MCF 10A (cell line): ENCODE measurements at regions not wholly inside any gene's neighbourhood (a gene's known extent, or its start where the extent isn't known, plus 50 kb on each side); places are given as distances from the start of the nearest gene placed in this dataset.

ENCODE experiments used
- BruUV-seq: library from RNA; stranded (reverse); fragments of 400-500 nt; replicated peaks from 2 replicates; lab custom pipeline; 2021; lab: Mats Ljungman, UMichigan
- CTCF ChIA-PET: fragments of 300-600 bp; sonication (Branson Sonifier 250); formaldehyde crosslinking; extraction: SDS; loops from one replicate; lab custom pipeline; 2021; ENCODE audit warnings: antibody characterized with exemption, inconsistent platforms; lab: Yijun Ruan, JAX
- POLR2A ChIA-PET: fragments of 300-600, 350-650 bp; sonication (Branson Sonifier 250); formaldehyde crosslinking; extraction: SDS; loops from one replicate; lab custom pipeline; 2020; ENCODE audit warnings: antibody characterized with exemption, inconsistent platforms; lab: Yijun Ruan, JAX
- DNase-seq: peaks from one replicate; pipeline ENCODE4 v3.0.0-alpha.2; 2018; ENCODE audit not compliant: unreplicated experiment
- H3K27ac Mint-ChIP-seq: one replicate; pipeline ENCODE4 v1.8.0; 2022; ENCODE audit warnings: mild to moderate bottlenecking, low read depth, mixed read lengths; ENCODE audit not compliant: unreplicated experiment
- H3K27me3 Mint-ChIP-seq: one replicate; pipeline ENCODE4 v1.8.0; 2022; ENCODE audit warnings: mixed read lengths; ENCODE audit not compliant: insufficient read depth, unreplicated experiment
- H3K36me3 Mint-ChIP-seq: one replicate; pipeline ENCODE4 v1.8.0; 2022; ENCODE audit warnings: mild to moderate bottlenecking, moderate library complexity, mixed read lengths; ENCODE audit not compliant: insufficient read depth, unreplicated experiment
- H3K4me1 Mint-ChIP-seq: one replicate; pipeline ENCODE4 v1.8.0; 2022; ENCODE audit warnings: mixed read lengths; ENCODE audit not compliant: insufficient read depth, unreplicated experiment
- H3K4me3 Mint-ChIP-seq: one replicate; pipeline ENCODE4 v1.8.0; 2022; ENCODE audit warnings: mild to moderate bottlenecking, moderate library complexity, mixed read lengths; ENCODE audit not compliant: unreplicated experiment
- H3K9me3 Mint-ChIP-seq: one replicate; pipeline ENCODE4 v1.8.0; 2022; ENCODE audit warnings: mixed read lengths; ENCODE audit not compliant: unreplicated experiment
- intact Hi-C: fragments of 100-400 bp; cut with micrococcal nuclease; formaldehyde crosslinking; loops from 2 replicates; pipeline ENCODE4 v1.14.1; 2022
- TF ChIP-seq, protein P1 (sequence below): fragments of 200-600 bp; IDR thresholded peaks from one replicate; pipeline ENCODE4 v1.8.0; 2022; ENCODE audit warnings: antibody characterized with exemption, mild to moderate bottlenecking; ENCODE audit not compliant: unreplicated experiment

DNA sequence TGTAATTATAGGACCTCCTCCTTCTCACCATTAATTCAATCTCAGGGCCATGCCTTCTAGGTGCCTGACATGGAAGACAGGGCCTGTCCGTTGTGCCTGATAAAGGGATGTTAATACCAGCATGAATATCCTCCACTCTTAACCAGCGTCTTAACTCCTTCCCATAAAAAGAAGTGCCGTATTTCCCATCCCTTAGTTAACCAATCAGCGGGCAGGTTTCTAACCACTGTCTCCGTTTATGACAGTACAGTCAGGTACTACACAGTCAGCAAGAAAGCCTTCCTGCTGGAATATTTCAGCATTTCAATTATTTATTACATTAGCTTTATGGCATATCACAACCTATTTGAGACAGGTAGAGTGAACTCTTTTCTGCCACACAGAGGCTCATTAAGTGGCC is 308.6 kb upstream of the FZD8 start:
- Mint-ChIP-seq H3K9me3 (no peaks in the 10 kb centered on the region), H3K36me3 (no peaks in the 10 kb centered on the region), H3K27me3 (no peaks in the 10 kb centered on the region), H3K27ac (no peak overlapping the region), H3K4me1 (peaks cover 5% of the 10 kb centered on the region), H3K4me3 (no peak overlapping the region)
- intact Hi-C loops: no loop called here
- ChIA-PET CTCF (interaction anchor here (0.6 kb wide), 1 partner anchor 11 kb away, joined by 3 read pairs; no protein-coding TSS in a partner anchor), POLR2A (no interaction called here)
- no peak for DNase-seq
- TF ChIP-seq, protein P1, sequence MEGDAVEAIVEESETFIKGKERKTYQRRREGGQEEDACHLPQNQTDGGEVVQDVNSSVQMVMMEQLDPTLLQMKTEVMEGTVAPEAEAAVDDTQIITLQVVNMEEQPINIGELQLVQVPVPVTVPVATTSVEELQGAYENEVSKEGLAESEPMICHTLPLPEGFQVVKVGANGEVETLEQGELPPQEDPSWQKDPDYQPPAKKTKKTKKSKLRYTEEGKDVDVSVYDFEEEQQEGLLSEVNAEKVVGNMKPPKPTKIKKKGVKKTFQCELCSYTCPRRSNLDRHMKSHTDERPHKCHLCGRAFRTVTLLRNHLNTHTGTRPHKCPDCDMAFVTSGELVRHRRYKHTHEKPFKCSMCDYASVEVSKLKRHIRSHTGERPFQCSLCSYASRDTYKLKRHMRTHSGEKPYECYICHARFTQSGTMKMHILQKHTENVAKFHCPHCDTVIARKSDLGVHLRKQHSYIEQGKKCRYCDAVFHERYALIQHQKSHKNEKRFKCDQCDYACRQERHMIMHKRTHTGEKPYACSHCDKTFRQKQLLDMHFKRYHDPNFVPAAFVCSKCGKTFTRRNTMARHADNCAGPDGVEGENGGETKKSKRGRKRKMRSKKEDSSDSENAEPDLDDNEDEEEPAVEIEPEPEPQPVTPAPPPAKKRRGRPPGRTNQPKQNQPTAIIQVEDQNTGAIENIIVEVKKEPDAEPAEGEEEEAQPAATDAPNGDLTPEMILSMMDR: no peak
- BruUV-seq: no TSS peak

DNA sequence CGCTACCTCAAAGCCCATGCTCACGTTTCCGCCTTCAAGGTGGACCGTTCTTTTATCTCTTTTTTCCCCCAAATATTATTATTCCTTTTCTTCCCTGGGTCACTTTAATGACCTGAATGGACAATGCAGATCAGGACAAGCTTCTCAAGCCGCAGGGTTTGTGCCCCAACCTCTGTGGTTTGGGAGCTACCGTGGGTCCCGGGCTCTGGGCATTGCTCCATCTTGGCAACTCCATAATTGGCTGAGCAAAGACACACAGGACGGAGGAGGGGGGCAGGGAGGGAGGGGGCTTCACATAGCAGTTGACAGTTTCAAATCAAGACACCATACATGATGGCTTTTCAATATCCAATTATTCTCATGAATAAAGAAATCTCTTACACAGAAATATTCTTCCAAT is 308.1 kb upstream of the FZD8 start:
- POLR2A ChIA-PET: no interaction called here

DNA sequence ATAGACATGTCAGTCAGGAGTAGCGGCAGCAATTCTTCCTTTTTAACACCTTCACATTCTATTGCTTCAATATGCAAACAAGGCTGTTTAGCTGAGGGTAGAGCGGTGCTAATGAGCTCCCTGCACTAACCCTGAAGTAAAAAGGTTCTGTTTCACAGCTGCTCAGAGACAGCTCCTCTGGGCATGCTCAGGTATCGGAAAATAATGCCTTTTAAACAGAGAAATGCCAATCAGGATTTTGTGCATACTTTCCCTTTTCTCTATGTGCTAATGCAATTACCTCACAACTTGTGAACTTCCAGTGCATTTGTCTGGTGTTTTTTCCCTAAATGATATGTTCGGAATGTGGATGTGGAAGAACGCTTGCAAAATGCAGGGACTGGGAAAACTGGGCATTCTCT is 307.7 kb upstream of the FZD8 start:
- H3K4me3 Mint-ChIP-seq: no peak overlapping the region
- intact Hi-C loops: no loop called here
- no peaks in the 10 kb centered on the region for H3K9me3 Mint-ChIP-seq
- DNase-seq: no peak
- H3K36me3 Mint-ChIP-seq: no peaks in the 10 kb centered on the region
- POLR2A ChIA-PET: no interaction called here
- CTCF ChIA-PET: interaction anchor here (0.6 kb wide), 1 partner anchor 10 kb away, joined by 3 read pairs; no protein-coding TSS in a partner anchor
- H3K27me3 Mint-ChIP-seq: no peaks in the 10 kb centered on the region
- H3K27ac Mint-ChIP-seq: no peak overlapping the region
- no TSS peak for BruUV-seq
- TF ChIP-seq, protein P1: no peak
- peaks cover 5% of the 10 kb centered on the region for H3K4me1 Mint-ChIP-seq

More for the DNA sequence above, 308.1 kb upstream of the FZD8 start:
- Mint-ChIP-seq H3K4me3 (no peak overlapping the region), H3K4me1 (peaks cover 5% of the 10 kb centered on the region), H3K27me3 (no peaks in the 10 kb centered on the region), H3K27ac (no peak overlapping the region), H3K9me3 (no peaks in the 10 kb centered on the region), H3K36me3 (no peaks in the 10 kb centered on the region)
- intact Hi-C loops: no loop called here
- CTCF ChIA-PET: interaction anchor here (0.6 kb wide), 1 partner anchor 10 kb away, joined by 3 read pairs; no protein-coding TSS in a partner anchor
- no TSS peak for BruUV-seq
- TF ChIP-seq, protein P1: no peak
- DNase-seq: no peak

DNA sequence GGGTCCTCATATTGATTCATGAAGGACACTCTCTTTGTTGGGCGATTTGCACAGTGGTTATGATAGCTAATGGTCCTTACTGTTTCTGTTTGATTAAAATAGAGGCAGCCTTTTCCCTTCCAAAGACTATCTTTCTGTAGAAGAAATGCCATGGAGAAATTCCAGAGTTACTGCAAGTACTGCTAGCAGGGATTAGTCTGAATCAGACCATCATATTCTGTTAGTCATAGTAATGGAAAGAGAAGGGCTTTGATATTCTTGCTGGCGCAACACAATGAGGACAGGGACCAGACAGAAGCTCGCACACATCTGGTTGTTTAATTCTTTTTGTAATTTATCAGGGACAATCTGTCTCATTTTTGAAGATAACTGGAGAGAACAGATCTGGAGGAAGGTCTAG is 304.5 kb upstream of the FZD8 start:
- no peak for DNase-seq
- no TSS peak for BruUV-seq
- TF ChIP-seq, protein P1: no peak
- ChIA-PET POLR2A (no interaction called here), CTCF (interaction anchor here (0.6 kb wide), 1 partner anchor 680 kb away, joined by 3 read pairs; no protein-coding TSS in a partner anchor)
- no peaks in the 10 kb centered on the region for H3K36me3 Mint-ChIP-seq
- peaks cover 5% of the 10 kb centered on the region for H3K4me1 Mint-ChIP-seq
- no peaks in the 10 kb centered on the region for H3K27me3 Mint-ChIP-seq
- H3K4me3 Mint-ChIP-seq: no peak overlapping the region
- no peak overlapping the region for H3K27ac Mint-ChIP-seq
- intact Hi-C loops: no loop called here
- no peaks in the 10 kb centered on the region for H3K9me3 Mint-ChIP-seq
